ENCODE measurements at regions not wholly inside any gene's neighbourhood (a gene's known extent, or its start where the extent isn't known, plus 50 kb on each side); places are given as distances from the start of the nearest gene placed in this dataset.

GRCh38 chr1:232276651-232277050 lies 353.3 kb downstream of the SIPA1L2 start:
- H3K4me3 ChIP-seq (ENCODE audit: low read length): no peak overlapping the region
- H3K9me3 ChIP-seq (ENCODE audit: low read length): no peaks in the 10 kb centered on the region
- H3K36me3 ChIP-seq (ENCODE audit: insufficient read depth, low read length): no peaks in the 10 kb centered on the region
- H3K4me1 ChIP-seq (ENCODE audit: insufficient read depth, low read length): peaks cover 14% of the 10 kb centered on the region
- no peaks in the 10 kb centered on the region for H3K27me3 ChIP-seq (ENCODE audit: insufficient read depth, low read length)
- H2AFZ ChIP-seq (ENCODE audit: low read depth, low read length): no peak overlapping the region

GRCh38 chr1:232274999-232275710 lies 354.8 kb downstream of the SIPA1L2 start:
- Histone ChIP-seq H3K9me3 (ENCODE audit: low read length) (no peaks in the 10 kb centered on the region), H2AFZ (ENCODE audit: low read depth, low read length) (no peak overlapping the region), H3K36me3 (ENCODE audit: insufficient read depth, low read length) (no peaks in the 10 kb centered on the region), H3K4me3 (ENCODE audit: low read length) (no peak overlapping the region), H3K27me3 (ENCODE audit: insufficient read depth, low read length) (no peaks in the 10 kb centered on the region), H3K4me1 (ENCODE audit: insufficient read depth, low read length) (peaks cover 4% of the 10 kb centered on the region)

- no peaks in the 10 kb centered on the region for H3K36me3 ChIP-seq (ENCODE audit: insufficient read depth, low read length)
- no peak overlapping the region for H2AFZ ChIP-seq (ENCODE audit: low read depth, low read length)
- no peak overlapping the region for H3K4me3 ChIP-seq (ENCODE audit: low read length)
- H3K9me3 ChIP-seq (ENCODE audit: low read length): no peaks in the 10 kb centered on the region
- no peaks in the 10 kb centered on the region for H3K27me3 ChIP-seq (ENCODE audit: insufficient read depth, low read length)
- H3K4me1 ChIP-seq (ENCODE audit: insufficient read depth, low read length): peaks cover 4% of the 10 kb centered on the region
Observed at GRCh38 chr1:232274236-232274855, 355.6 kb downstream of the SIPA1L2 start.

GRCh38 chr1:232273011-232273410 lies 356.9 kb downstream of the SIPA1L2 start:
- H2AFZ ChIP-seq (ENCODE audit: low read depth, low read length): no peak overlapping the region
- H3K27me3 ChIP-seq (ENCODE audit: insufficient read depth, low read length): no peaks in the 10 kb centered on the region
- no peaks in the 10 kb centered on the region for H3K9me3 ChIP-seq (ENCODE audit: low read length)
- H3K4me1 ChIP-seq (ENCODE audit: insufficient read depth, low read length): peaks cover 4% of the 10 kb centered on the region
- no peaks in the 10 kb centered on the region for H3K36me3 ChIP-seq (ENCODE audit: insufficient read depth, low read length)
- H3K4me3 ChIP-seq (ENCODE audit: low read length): no peak overlapping the region

- Histone ChIP-seq H3K9me3 (ENCODE audit: low read length) (no peaks in the 10 kb centered on the region), H3K4me3 (ENCODE audit: low read length) (no peak overlapping the region), H3K36me3 (ENCODE audit: insufficient read depth, low read length) (no peaks in the 10 kb centered on the region), H3K4me1 (ENCODE audit: insufficient read depth, low read length) (peaks cover 4% of the 10 kb centered on the region), H3K27me3 (ENCODE audit: insufficient read depth, low read length) (no peaks in the 10 kb centered on the region), H2AFZ (ENCODE audit: low read depth, low read length) (no peak overlapping the region)
Observed at GRCh38 chr1:232271991-232272589, 357.8 kb downstream of the SIPA1L2 start.

GRCh38 chr1:232271299-232271698 lies 358.6 kb downstream of the SIPA1L2 start:
- H3K4me3 ChIP-seq (ENCODE audit: low read length): no peak overlapping the region
- H3K9me3 ChIP-seq (ENCODE audit: low read length): no peaks in the 10 kb centered on the region
- no peaks in the 10 kb centered on the region for H3K27me3 ChIP-seq (ENCODE audit: insufficient read depth, low read length)
- no peaks in the 10 kb centered on the region for H3K36me3 ChIP-seq (ENCODE audit: insufficient read depth, low read length)
- no peak overlapping the region for H2AFZ ChIP-seq (ENCODE audit: low read depth, low read length)
- peaks cover 4% of the 10 kb centered on the region for H3K4me1 ChIP-seq (ENCODE audit: insufficient read depth, low read length)

- H3K9me3 ChIP-seq (ENCODE audit: low read length): no peaks in the 10 kb centered on the region
- no peak overlapping the region for H3K4me3 ChIP-seq (ENCODE audit: low read length)
- H3K27me3 ChIP-seq (ENCODE audit: insufficient read depth, low read length): no peaks in the 10 kb centered on the region
- no peaks in the 10 kb centered on the region for H3K36me3 ChIP-seq (ENCODE audit: insufficient read depth, low read length)
- no peak overlapping the region for H2AFZ ChIP-seq (ENCODE audit: low read depth, low read length)
- H3K4me1 ChIP-seq (ENCODE audit: insufficient read depth, low read length): peaks cover 4% of the 10 kb centered on the region
Observed at GRCh38 chr1:232269988-232270387, 359.9 kb downstream of the SIPA1L2 start.

- no peak overlapping the region for H2AFZ ChIP-seq (ENCODE audit: low read depth, low read length)
- no peaks in the 10 kb centered on the region for H3K27me3 ChIP-seq (ENCODE audit: insufficient read depth, low read length)
- no peak overlapping the region for H3K4me3 ChIP-seq (ENCODE audit: low read length)
- no peaks in the 10 kb centered on the region for H3K4me1 ChIP-seq (ENCODE audit: insufficient read depth, low read length)
- H3K9me3 ChIP-seq (ENCODE audit: low read length): no peaks in the 10 kb centered on the region
- no peaks in the 10 kb centered on the region for H3K36me3 ChIP-seq (ENCODE audit: insufficient read depth, low read length)
Observed at GRCh38 chr1:232267837-232268598, 361.9 kb downstream of the SIPA1L2 start.

- no peaks in the 10 kb centered on the region for H3K9me3 ChIP-seq (ENCODE audit: low read length)
- H3K4me3 ChIP-seq (ENCODE audit: low read length): no peak overlapping the region
- H3K4me1 ChIP-seq (ENCODE audit: insufficient read depth, low read length): no peaks in the 10 kb centered on the region
- no peak overlapping the region for H2AFZ ChIP-seq (ENCODE audit: low read depth, low read length)
- no peaks in the 10 kb centered on the region for H3K36me3 ChIP-seq (ENCODE audit: insufficient read depth, low read length)
- H3K27me3 ChIP-seq (ENCODE audit: insufficient read depth, low read length): no peaks in the 10 kb centered on the region
Observed at GRCh38 chr1:232267092-232267836, 362.7 kb downstream of the SIPA1L2 start.

GRCh38 chr1:232263452-232263851 lies 366.5 kb downstream of the SIPA1L2 start:
- H3K9me3 ChIP-seq (ENCODE audit: low read length): no peaks in the 10 kb centered on the region
- H3K4me3 ChIP-seq (ENCODE audit: low read length): no peak overlapping the region
- no peak overlapping the region for H2AFZ ChIP-seq (ENCODE audit: low read depth, low read length)
- no peaks in the 10 kb centered on the region for H3K27me3 ChIP-seq (ENCODE audit: insufficient read depth, low read length)
- no peaks in the 10 kb centered on the region for H3K36me3 ChIP-seq (ENCODE audit: insufficient read depth, low read length)
- peaks cover 1% of the 10 kb centered on the region for H3K4me1 ChIP-seq (ENCODE audit: insufficient read depth, low read length)

- Histone ChIP-seq H3K36me3 (ENCODE audit: insufficient read depth, low read length) (no peaks in the 10 kb centered on the region), H3K4me3 (ENCODE audit: low read length) (no peak overlapping the region), H2AFZ (ENCODE audit: low read depth, low read length) (no peak overlapping the region), H3K4me1 (ENCODE audit: insufficient read depth, low read length) (peaks cover 6% of the 10 kb centered on the region), H3K9me3 (ENCODE audit: low read length) (no peaks in the 10 kb centered on the region), H3K27me3 (ENCODE audit: insufficient read depth, low read length) (no peaks in the 10 kb centered on the region)
Observed at GRCh38 chr1:232262991-232263390, 366.9 kb downstream of the SIPA1L2 start.

- Histone ChIP-seq H3K4me1 (ENCODE audit: insufficient read depth, low read length) (peaks cover 10% of the 10 kb centered on the region), H3K36me3 (ENCODE audit: insufficient read depth, low read length) (no peaks in the 10 kb centered on the region), H3K4me3 (ENCODE audit: low read length) (no peak overlapping the region), H3K27me3 (ENCODE audit: insufficient read depth, low read length) (no peaks in the 10 kb centered on the region), H2AFZ (ENCODE audit: low read depth, low read length) (no peak overlapping the region), H3K9me3 (ENCODE audit: low read length) (no peaks in the 10 kb centered on the region)
Observed at GRCh38 chr1:232260861-232261260, 369.1 kb downstream of the SIPA1L2 start.
